Neural cell (in vitro differentiated cells): ENCODE measurements at regions not wholly inside any gene's neighbourhood (a gene's known extent, or its start where the extent isn't known, plus 50 kb on each side); places are given as distances from the start of the nearest gene placed in this dataset.

ENCODE experiments used
- H2AFZ ChIP-seq: fragments of 200-600, 300-800 bp; sonication (generic), shearing (Covaris generic); 2 replicates; pipeline ENCODE4 v1.6.0; 2014; ENCODE audit warnings: low read depth, mild to moderate bottlenecking, antibody characterized with exemption, low read length, moderate library complexity
- H3F3A ChIP-seq: fragments of 200-600 bp; shearing (Covaris generic); 2 replicates; pipeline ENCODE4 v1.6.1; 2016; ENCODE audit warnings: mild to moderate bottlenecking, moderate library complexity, mixed read lengths, antibody characterized with exemption, low read length; ENCODE audit not compliant: insufficient read depth, poor library complexity, severe bottlenecking
- H3K27ac ChIP-seq: fragments of 200-600, 300-800 bp; sonication (generic), shearing (Covaris generic); 2 replicates; pipeline ENCODE4 v1.5.1; 2014; ENCODE audit warnings: mild to moderate bottlenecking, low read length, moderate library complexity
- H3K27me3 ChIP-seq: fragments of 300-800, 200-600 bp; sonication (generic), shearing (Covaris generic); 2 replicates; pipeline ENCODE4 v1.6.0; 2014; ENCODE audit warnings: mild to moderate bottlenecking, low read depth, low read length, moderate library complexity; ENCODE audit not compliant: insufficient read depth
- H3K36me3 ChIP-seq: fragments of 300-800, 200-600 bp; sonication (generic), shearing (Covaris generic); 2 replicates; pipeline ENCODE4 v1.5.1; 2014; ENCODE audit warnings: mild to moderate bottlenecking, antibody characterized with exemption, low read length, moderate library complexity; ENCODE audit not compliant: insufficient read depth
- H3K4me2 ChIP-seq: fragments of 300-800, 200-600 bp; sonication (generic), shearing (Covaris generic); 2 replicates; pipeline ENCODE4 v1.6.0; 2014; ENCODE audit warnings: mild to moderate bottlenecking, low read length
- H3K4me3 ChIP-seq: fragments of 300-800, 200-600 bp; sonication (generic), shearing (Covaris generic); 2 replicates; pipeline ENCODE4 v1.5.1; 2014; ENCODE audit warnings: mild to moderate bottlenecking, low read length, moderate library complexity
- H3K79me2 ChIP-seq: fragments of 200-600 bp; shearing (Covaris generic); replicated peaks from 2 replicates; pipeline ENCODE4 v1.6.0; 2014; ENCODE audit warnings: mild to moderate bottlenecking, low read length, moderate library complexity; ENCODE audit not compliant: insufficient read depth
- H3K9ac ChIP-seq: fragments of 300-800, 200-600 bp; sonication (generic), shearing (Covaris generic); 2 replicates; pipeline ENCODE4 v1.6.1; 2016; ENCODE audit warnings: mild to moderate bottlenecking, low read length, mixed read lengths
- H3K9me2 ChIP-seq: fragments of 200-600 bp; shearing (Covaris generic); 2 replicates; pipeline ENCODE4 v1.6.1; 2016; ENCODE audit warnings: mild to moderate bottlenecking, low read length, mixed read lengths; ENCODE audit not compliant: insufficient read depth
- H3K9me3 ChIP-seq: fragments of 200-600, 300-800 bp; sonication (generic), shearing (Covaris generic); 2 replicates; pipeline ENCODE4 v1.6.1; 2016; ENCODE audit warnings: mild to moderate bottlenecking, mixed run types, low read length, moderate library complexity, mixed read lengths
- H4K20me1 ChIP-seq: fragments of 200-600 bp; shearing (Covaris generic); 2 replicates; pipeline ENCODE4 v1.6.1; 2016; ENCODE audit warnings: mild to moderate bottlenecking, mixed run types; ENCODE audit not compliant: insufficient read depth
- EP300 ChIP-seq: fragments of 450-650 bp; conservative IDR thresholded peaks from 2 replicates; pipeline ENCODE4 v1.6.1; 2014; ENCODE audit warnings: antibody characterized with exemption, mild to moderate bottlenecking, moderate library complexity; ENCODE audit not compliant: poor library complexity, severe bottlenecking
- EZH2 ChIP-seq: fragments of 200-600, 300-800 bp; shearing (Covaris generic), sonication (generic); IDR thresholded peaks from 2 replicates; pipeline ENCODE4 v1.6.1; 2014; ENCODE audit warnings: antibody characterized with exemption, low read length, borderline replicate concordance, mild to moderate bottlenecking; ENCODE audit not compliant: insufficient read depth, poor library complexity, severe bottlenecking
- MXI1 ChIP-seq: fragments of 450-650 bp; conservative IDR thresholded peaks from 2 replicates; pipeline ENCODE4 v1.6.1; 2014; ENCODE audit warnings: antibody characterized with exemption, mild to moderate bottlenecking; ENCODE audit not compliant: poor library complexity, severe bottlenecking
- POLR2AphosphoS5 ChIP-seq: IDR thresholded peaks from 2 replicates; pipeline ENCODE4 v1.6.1; 2012
- RAD21 ChIP-seq: fragments of 450-650 bp; conservative IDR thresholded peaks from 2 replicates; pipeline ENCODE4 v1.6.1; 2014; ENCODE audit warnings: antibody characterized with exemption, mild to moderate bottlenecking, moderate library complexity
- SMC3 ChIP-seq: fragments of 450-650 bp; conservative IDR thresholded peaks from 2 replicates; pipeline ENCODE4 v1.6.1; 2014; ENCODE audit warnings: antibody characterized with exemption, mild to moderate bottlenecking, moderate library complexity; ENCODE audit not compliant: poor library complexity
- TAF1 ChIP-seq: IDR thresholded peaks from 2 replicates; pipeline ENCODE4 v1.6.1; 2012; ENCODE audit warnings: low read depth
- TF ChIP-seq, protein P1 (sequence below): IDR thresholded peaks from 2 replicates; pipeline ENCODE4 v1.6.1; 2012; ENCODE audit warnings: borderline replicate concordance
- TF ChIP-seq, protein P2 (sequence below): fragments of 450-650 bp; IDR thresholded peaks from 2 replicates; pipeline ENCODE4 v1.5.1; 2014; ENCODE audit warnings: antibody characterized with exemption, mild to moderate bottlenecking, moderate library complexity; ENCODE audit not compliant: poor library complexity, severe bottlenecking

DNA sequence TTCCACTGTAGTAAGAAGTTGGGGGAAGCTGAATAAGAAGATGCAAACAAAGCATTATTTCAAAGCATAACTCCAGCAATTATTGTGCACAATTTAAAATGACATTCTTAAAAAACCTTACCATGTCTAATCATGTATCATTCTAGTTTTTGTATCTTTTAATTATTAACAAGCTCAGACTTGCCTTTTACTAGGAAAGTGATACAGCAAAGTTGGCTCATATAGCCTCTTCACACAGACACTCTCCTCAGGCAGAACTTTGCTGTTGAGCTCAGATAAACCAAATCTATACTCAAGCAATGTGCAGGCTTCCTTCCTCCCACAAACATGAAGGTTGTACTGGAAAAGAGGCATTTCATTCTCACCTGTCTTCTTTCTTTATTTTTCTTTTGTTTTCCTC is 358.7 kb upstream of the EMCN start:
- H3F3A ChIP-seq, result no peaks in the 10 kb centered on the region
- H3K36me3 ChIP-seq, result no peaks in the 10 kb centered on the region
- no peaks in the 10 kb centered on the region for H3K27me3 ChIP-seq
- H3K9me2 ChIP-seq, result no peaks in the 10 kb centered on the region
- H3K79me2 ChIP-seq, result no peaks in the 10 kb centered on the region
- TF ChIP-seq SMC3, result no peak
- TF ChIP-seq, protein P1, sequence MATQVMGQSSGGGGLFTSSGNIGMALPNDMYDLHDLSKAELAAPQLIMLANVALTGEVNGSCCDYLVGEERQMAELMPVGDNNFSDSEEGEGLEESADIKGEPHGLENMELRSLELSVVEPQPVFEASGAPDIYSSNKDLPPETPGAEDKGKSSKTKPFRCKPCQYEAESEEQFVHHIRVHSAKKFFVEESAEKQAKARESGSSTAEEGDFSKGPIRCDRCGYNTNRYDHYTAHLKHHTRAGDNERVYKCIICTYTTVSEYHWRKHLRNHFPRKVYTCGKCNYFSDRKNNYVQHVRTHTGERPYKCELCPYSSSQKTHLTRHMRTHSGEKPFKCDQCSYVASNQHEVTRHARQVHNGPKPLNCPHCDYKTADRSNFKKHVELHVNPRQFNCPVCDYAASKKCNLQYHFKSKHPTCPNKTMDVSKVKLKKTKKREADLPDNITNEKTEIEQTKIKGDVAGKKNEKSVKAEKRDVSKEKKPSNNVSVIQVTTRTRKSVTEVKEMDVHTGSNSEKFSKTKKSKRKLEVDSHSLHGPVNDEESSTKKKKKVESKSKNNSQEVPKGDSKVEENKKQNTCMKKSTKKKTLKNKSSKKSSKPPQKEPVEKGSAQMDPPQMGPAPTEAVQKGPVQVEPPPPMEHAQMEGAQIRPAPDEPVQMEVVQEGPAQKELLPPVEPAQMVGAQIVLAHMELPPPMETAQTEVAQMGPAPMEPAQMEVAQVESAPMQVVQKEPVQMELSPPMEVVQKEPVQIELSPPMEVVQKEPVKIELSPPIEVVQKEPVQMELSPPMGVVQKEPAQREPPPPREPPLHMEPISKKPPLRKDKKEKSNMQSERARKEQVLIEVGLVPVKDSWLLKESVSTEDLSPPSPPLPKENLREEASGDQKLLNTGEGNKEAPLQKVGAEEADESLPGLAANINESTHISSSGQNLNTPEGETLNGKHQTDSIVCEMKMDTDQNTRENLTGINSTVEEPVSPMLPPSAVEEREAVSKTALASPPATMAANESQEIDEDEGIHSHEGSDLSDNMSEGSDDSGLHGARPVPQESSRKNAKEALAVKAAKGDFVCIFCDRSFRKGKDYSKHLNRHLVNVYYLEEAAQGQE, result no peak
- no peak for TF ChIP-seq POLR2AphosphoS5
- no peak for TF ChIP-seq TAF1
- TF ChIP-seq, protein P2, sequence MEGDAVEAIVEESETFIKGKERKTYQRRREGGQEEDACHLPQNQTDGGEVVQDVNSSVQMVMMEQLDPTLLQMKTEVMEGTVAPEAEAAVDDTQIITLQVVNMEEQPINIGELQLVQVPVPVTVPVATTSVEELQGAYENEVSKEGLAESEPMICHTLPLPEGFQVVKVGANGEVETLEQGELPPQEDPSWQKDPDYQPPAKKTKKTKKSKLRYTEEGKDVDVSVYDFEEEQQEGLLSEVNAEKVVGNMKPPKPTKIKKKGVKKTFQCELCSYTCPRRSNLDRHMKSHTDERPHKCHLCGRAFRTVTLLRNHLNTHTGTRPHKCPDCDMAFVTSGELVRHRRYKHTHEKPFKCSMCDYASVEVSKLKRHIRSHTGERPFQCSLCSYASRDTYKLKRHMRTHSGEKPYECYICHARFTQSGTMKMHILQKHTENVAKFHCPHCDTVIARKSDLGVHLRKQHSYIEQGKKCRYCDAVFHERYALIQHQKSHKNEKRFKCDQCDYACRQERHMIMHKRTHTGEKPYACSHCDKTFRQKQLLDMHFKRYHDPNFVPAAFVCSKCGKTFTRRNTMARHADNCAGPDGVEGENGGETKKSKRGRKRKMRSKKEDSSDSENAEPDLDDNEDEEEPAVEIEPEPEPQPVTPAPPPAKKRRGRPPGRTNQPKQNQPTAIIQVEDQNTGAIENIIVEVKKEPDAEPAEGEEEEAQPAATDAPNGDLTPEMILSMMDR, result no peak
- no peak for TF ChIP-seq EZH2
- no peak for TF ChIP-seq MXI1
- no peak for TF ChIP-seq RAD21
- TF ChIP-seq EP300, result no peak
- peak overlapping the region; percentile 13 for H3K4me2 ChIP-seq
- no peaks in the 10 kb centered on the region for H4K20me1 ChIP-seq
- no peak overlapping the region for H3K9ac ChIP-seq
- no peak overlapping the region for H2AFZ ChIP-seq
- H3K4me3 ChIP-seq, result peak overlapping the region; percentile 4
- peak overlapping the region; percentile 2 for H3K27ac ChIP-seq
- no peaks in the 10 kb centered on the region for H3K9me3 ChIP-seq

DNA sequence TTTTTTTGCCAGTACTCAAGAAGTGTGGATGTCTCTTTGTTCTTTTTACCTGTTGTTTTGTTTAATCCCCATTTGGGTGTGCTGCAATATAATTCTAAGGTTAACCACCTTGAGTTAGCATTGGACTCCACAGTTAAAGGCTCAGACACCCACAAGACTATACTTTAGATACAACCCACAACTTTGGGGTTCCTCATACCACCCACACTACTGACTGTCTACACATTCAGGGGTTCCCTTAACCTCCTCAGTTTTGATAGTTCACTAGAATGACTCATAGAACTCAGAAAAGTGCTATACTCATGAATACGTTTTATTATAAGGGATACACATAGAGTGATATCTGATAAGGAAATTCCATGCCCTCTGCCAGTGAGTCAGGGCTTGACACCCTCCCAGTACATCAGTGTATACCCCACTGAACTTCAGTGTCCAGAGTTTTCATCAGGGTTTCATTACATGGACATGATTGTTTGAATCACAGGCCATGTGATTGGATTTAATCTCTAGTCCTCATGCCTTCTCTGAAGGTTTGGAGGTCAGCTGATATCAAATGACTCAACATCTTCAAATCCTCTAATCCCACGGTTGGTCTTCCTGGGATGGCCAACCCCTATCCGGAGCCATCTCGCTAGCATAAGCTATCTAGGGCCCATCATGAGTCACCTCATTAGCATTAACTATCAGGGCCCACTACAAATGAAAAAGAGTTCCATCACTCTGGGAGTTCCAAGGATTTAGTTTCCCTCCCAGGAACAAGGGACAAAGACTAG is 357.7 kb upstream of the EMCN start:
- no peak overlapping the region for H3K27ac ChIP-seq
- no peaks in the 10 kb centered on the region for H3K27me3 ChIP-seq
- H2AFZ ChIP-seq, result no peak overlapping the region
- no peaks in the 10 kb centered on the region for H3K9me3 ChIP-seq
- H4K20me1 ChIP-seq, result no peaks in the 10 kb centered on the region
- no peaks in the 10 kb centered on the region for H3F3A ChIP-seq
- no peak overlapping the region for H3K4me2 ChIP-seq
- H3K9me2 ChIP-seq, result no peaks in the 10 kb centered on the region
- H3K36me3 ChIP-seq, result no peaks in the 10 kb centered on the region
- no peak overlapping the region for H3K4me3 ChIP-seq
- H3K9ac ChIP-seq, result no peak overlapping the region
- TF ChIP-seq, protein P1, result no peak
- TF ChIP-seq, protein P2, result no peak
- TF ChIP-seq EP300 (no peak), MXI1 (no peak), RAD21 (no peak), SMC3 (no peak), TAF1 (no peak), POLR2AphosphoS5 (no peak), EZH2 (no peak)
- H3K79me2 ChIP-seq, result no peaks in the 10 kb centered on the region
